HG02973 (cell line): ENCODE measurements at regions not wholly inside any gene's neighbourhood (a gene's known extent, or its start where the extent isn't known, plus 50 kb on each side); places are given as distances from the start of the nearest gene placed in this dataset.

ENCODE experiments used
- ATAC-seq: cut with Tn5 transposase; IDR thresholded peaks from one replicate; pipeline ENCODE4 v1.9.1; 2021; ENCODE audit warnings: moderate library complexity; ENCODE audit not compliant: unreplicated experiment

DNA sequence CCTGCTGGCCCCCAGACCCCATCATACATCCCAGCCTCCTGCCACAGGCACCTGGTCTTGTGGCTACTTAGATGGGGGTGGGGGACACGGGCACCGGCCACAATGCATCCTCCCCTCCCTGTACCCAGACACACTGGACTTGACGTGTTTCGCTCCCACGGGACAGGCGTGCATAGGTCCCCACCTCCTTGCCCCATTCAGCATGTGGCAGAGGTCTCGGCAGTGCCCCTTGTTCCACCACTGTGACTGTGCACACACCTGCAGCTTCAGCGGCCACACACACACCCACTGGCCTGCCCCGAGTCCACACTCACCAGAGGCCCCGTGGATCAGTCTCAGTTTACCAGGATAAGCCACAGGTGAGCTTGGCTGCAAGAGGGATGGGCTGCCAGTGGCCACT lies 109.6 kb downstream of the ENGASE start:
- ATAC-seq = no peak

- no peak for ATAC-seq
These were observed 108.9 kb downstream of the ENGASE start for GRCh38 chr17:79183293-79184158.

DNA sequence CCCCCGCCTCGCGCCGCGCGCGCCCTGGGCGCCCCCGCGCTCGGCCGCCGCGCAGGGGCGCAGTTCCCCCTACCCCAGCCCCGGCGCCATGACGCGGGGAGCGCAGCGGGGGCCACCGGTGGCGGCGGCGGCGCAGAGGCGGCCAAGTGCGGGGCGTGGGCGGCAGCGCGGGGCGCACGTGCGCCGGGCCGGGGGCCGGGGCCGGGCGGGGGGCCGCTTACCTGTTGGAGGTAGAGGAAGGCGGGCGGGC lies 108.3 kb downstream of the ENGASE start:
- ATAC-seq = no peak

DNA sequence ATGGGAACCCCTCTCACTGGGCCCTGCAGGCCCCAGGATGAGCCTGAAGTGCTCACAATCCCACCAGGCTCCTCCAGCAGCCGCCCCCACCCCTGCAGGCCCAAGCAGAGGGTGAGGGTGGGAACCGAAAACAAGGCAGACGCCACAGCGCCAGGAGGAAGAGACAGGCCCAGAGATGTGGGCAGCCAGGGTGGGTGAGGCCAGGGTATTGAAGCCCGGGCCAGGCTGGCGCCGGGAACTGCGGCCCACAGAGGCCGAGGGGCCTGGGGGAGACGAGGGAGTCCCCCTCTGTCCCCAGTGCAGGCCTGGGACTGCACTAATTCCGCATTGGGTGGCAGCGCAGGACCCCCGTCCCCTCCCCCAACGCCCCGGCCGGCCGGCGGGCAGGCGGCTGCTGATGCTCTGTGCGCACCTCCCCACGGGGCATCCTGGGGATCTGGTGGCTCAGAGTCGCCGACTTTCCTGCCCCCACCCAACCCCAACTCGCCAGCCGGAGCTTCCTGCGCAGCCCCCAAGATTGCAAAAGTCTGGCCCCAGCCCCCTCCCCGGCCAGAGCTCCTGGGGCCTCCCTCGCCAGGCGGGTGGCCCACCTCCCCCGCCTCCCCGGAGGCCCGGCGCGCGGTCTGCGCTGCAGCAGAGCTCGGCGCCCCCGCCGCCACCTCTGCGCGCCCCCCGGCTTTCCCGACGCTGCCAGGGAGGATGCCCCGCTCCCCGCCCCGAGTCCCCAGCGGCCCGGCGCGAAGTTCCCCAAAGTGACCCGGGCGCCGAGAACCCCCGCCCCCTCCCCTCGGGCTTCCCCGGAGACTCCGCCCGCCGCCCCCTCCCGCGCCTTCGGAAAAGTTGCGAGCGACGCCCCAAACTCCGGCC lies 107.8 kb downstream of the ENGASE start:
- ATAC-seq = no peak

- no peak for ATAC-seq
These were observed 105.9 kb downstream of the ENGASE start for GRCh38 chr17:79180358-79181005.

DNA sequence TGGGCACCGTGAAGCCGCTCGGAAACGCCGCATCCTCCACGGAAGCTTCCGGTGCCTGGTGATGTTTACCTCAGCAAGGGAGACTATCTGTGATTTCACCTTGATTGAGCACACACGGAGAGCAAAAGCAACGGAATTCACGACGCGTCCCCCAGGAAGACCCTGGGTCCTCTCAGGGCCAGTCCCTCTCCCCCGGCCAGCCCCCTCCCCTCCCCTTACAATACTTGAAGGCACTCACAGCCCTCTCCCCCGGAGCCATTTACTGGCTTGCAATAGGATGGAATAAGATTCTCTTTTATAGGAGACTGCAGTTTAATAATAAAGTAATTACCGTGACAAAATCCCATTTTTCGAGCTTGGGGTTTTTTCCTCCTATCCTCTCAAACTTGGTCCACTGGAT lies 104.7 kb downstream of the ENGASE start:
- ATAC-seq = no peak

DNA sequence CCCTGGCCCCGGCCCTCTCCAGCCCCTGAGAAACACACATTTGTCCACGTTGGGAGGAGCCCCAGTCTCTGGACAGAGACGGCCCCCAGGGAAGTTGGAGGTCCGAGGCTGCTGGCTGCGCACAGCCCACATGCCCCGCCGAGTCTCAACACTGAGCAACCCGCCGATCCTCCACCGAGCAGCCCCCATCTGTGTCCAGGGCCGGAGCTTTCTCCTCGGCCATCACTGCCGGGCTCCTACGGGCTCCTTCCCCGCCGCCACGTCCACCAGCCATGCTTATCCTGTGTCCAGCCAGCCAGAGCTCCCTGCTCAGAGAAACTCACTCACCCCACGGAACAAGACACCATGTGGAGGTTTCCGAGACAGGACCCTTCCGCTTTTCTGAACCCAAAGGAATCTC lies 103.3 kb downstream of the ENGASE start:
- no peak for ATAC-seq

GRCh38 chr17:79176792-79177601 lies 102.4 kb downstream of the ENGASE start:
- ATAC-seq = no peak

DNA sequence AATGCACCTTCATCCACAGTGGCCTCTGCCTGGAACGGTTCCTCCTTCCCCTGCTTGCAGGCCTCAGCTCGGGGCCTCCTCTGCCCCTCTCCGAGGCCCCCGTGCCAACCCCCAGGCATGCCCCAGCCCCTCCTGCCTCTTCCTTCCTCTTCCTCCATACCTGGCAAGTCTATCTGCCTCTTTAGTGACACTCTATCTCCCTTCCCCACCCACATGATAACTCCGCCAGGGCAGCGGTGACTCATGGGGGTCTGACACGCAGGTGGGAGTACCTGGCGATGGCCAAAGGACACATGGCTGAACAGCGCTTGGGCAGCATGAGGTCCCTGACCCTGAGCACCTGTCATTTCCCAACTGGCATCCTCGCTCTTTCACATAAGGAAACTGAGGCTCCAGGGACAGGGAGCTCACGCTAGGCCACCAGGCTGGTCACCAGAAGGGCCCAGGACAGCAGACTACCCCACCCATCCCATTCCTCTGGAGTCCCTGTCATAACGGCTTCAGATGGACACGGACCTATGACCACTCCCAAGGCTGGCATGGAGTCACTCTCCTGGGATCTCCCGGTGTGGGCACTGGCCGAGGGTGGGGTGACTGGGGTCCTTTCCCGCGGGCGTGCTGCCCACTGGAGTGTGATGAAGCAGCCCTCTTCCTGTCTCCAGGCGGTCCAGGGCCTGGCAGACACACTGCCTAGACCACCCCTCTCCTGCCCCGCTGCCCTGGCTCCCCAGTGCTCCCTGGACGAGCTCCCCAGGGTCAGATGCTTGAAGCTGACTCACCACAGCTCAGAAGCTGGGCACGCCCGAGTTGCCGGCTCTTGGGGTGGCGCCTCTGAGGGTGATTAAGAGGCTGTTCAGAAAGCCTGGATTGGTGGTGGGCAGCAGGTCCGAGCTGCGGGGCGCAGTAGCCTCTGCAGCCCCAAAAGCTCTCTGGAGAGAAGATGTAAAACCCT lies 100.6 kb downstream of the ENGASE start:
- ATAC-seq = no peak

- no peak for ATAC-seq
These were observed 99.7 kb downstream of the ENGASE start for GRCh38 chr17:79174193-79174765.

DNA sequence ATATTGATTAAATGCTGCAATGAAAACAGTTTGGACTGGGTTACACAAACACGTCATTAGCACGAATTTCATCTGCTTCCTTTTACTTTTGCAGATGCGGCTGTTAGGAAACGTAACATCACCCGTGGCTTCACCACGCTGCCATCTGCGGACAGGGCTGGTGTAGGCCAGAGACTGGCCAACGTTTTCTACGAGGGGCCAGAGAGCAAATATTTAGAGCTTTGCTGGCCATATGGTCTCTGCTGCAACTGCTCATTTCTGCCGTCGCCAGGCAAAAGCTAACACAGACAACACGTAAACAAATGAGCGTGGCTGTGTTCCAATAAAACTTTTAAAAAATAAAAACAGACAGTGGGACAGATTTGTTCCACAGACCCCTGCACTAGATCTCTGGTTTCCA lies 96.6 kb downstream of the ENGASE start:
- ATAC-seq = no peak

DNA sequence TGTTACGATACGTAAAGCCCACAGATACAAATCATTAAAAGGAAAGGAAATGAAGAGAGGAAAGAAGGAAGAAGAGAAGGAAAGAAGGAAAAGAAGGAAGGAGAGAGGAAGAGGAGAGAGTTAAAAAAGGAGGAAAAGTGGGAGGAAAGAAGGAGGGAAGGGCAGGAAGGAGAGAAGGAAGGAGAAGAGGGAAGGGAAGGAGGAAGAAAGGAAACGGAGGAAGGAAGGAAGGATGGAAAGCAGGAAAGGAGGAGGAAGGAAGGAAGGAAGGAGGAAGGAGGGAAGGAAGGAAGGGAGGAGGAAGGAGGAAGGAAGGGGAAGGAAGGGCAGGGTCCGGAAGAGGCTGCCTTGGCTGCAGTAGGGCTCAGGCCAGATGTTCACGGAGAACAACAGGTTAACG lies 95.2 kb downstream of the ENGASE start:
- ATAC-seq = no peak

GRCh38 chr17:79169366-79169765 lies 94.7 kb downstream of the ENGASE start:
- ATAC-seq = no peak

GRCh38 chr17:79168486-79169055 lies 93.9 kb downstream of the ENGASE start:
- ATAC-seq = no peak

GRCh38 chr17:79167486-79167885 lies 92.9 kb downstream of the ENGASE start:
- no peak for ATAC-seq

DNA sequence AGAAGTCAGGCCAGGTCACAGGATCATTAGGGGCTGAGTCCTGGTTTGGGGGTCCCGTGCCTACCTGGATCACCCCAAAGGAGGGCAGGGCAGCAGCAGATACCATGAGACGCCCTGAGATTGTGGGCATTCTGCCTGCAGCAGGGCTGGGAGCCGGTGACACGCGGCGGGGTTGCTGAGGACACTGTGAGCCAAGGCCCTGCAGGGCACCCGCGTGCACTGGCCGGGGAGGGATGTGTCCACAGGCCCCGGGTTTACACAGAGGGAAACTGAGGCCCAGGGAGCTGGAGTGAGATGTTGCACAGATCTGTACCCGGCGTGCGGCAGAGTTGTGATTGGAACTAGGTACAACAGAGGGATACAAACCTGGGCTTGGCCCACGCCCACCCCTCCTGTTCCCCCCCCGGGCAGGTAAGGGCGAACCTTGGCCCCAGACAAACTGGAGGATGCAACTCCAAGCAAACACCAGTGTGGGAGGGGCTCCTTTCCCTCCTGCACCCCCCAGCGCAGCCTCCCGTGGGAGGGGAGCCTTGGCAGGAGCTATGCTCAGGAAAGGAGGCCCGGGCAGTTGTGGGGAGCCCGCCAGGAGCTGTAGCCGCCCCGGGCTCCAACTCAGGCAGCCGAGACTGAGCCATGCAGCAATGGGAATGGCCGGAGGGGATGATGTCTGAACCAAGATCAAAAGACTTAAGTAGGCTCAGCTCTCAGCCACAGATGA lies 91.3 kb downstream of the ENGASE start:
- no peak for ATAC-seq

GRCh38 chr17:79164913-79165695 lies 90.5 kb downstream of the ENGASE start:
- ATAC-seq = no peak

GRCh38 chr17:79164408-79164807 lies 89.8 kb downstream of the ENGASE start:
- no peak for ATAC-seq
